ENCODE measurements at regions not wholly inside any gene's neighbourhood (a gene's known extent, or its start where the extent isn't known, plus 50 kb on each side); places are given as distances from the start of the nearest gene placed in this dataset.

- Histone ChIP-seq H3F3A (ENCODE audit: insufficient read depth, low read length) (no peaks in the 10 kb centered on the region), H2AFZ (ENCODE audit: low read length) (no peak overlapping the region)
- TF ChIP-seq, protein P1, sequence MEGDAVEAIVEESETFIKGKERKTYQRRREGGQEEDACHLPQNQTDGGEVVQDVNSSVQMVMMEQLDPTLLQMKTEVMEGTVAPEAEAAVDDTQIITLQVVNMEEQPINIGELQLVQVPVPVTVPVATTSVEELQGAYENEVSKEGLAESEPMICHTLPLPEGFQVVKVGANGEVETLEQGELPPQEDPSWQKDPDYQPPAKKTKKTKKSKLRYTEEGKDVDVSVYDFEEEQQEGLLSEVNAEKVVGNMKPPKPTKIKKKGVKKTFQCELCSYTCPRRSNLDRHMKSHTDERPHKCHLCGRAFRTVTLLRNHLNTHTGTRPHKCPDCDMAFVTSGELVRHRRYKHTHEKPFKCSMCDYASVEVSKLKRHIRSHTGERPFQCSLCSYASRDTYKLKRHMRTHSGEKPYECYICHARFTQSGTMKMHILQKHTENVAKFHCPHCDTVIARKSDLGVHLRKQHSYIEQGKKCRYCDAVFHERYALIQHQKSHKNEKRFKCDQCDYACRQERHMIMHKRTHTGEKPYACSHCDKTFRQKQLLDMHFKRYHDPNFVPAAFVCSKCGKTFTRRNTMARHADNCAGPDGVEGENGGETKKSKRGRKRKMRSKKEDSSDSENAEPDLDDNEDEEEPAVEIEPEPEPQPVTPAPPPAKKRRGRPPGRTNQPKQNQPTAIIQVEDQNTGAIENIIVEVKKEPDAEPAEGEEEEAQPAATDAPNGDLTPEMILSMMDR (IDR thresholded peaks at IDR 0.05; ENCODE audit: low read length) = no peak
- TF ChIP-seq EZH2phosphoT487 (IDR thresholded peaks at IDR 0.05; ENCODE audit: low read length) (no peak), EZH2 (optimal IDR thresholded peaks at IDR 0.05; ENCODE audit: low read depth, low read length) (no peak)
These were observed 1865.5 kb upstream of the TENM3 start for GRCh38 chr4:180377741-180378140.

GRCh38 chr4:180380733-180381132 lies 1862.5 kb upstream of the TENM3 start:
- Histone ChIP-seq H3K4me3 (ENCODE audit: low read length) (no peak overlapping the region), H3K9ac (ENCODE audit: low read length) (no peak overlapping the region), H3K4me2 (ENCODE audit: low read depth, low read length) (no peak overlapping the region), H4K20me1 (ENCODE audit: insufficient read depth, low read length) (no peaks in the 10 kb centered on the region), H3K9me2 (replicated peaks; ENCODE audit: insufficient read depth, low read length) (no peaks in the 10 kb centered on the region; the same call in 1 of the 2 replicates), H3K9me3 (replicated peaks; ENCODE audit: insufficient read depth, low read length) (no peaks in the 10 kb centered on the region), H2AFZ (ENCODE audit: low read length) (no peak overlapping the region), H3K4me1 (ENCODE audit: low read length) (no peaks in the 10 kb centered on the region), H3K27ac (ENCODE audit: low read length) (no peak overlapping the region), H3K36me3 (replicated peaks; ENCODE audit: insufficient read depth, low read length) (no peaks in the 10 kb centered on the region), H3K27me3 (replicated peaks; ENCODE audit: insufficient read depth, low read length) (no peaks in the 10 kb centered on the region), H3F3A (ENCODE audit: insufficient read depth, low read length) (no peaks in the 10 kb centered on the region), H3K79me2 (ENCODE audit: low read length) (no peaks in the 10 kb centered on the region)
- no peak for DNase-seq
- TF ChIP-seq EZH2 (optimal IDR thresholded peaks at IDR 0.05; ENCODE audit: low read depth, low read length) (no peak), EZH2phosphoT487 (IDR thresholded peaks at IDR 0.05; ENCODE audit: low read length) (no peak)
- TF ChIP-seq, protein P1 (IDR thresholded peaks at IDR 0.05; ENCODE audit: low read length) = no peak

More at GRCh38 chr4:180377741-180378140, 1865.5 kb upstream of the TENM3 start:
- DNase-seq = no peak
- no peaks in the 10 kb centered on the region for H3K4me1 ChIP-seq (ENCODE audit: low read length)
- no peak overlapping the region for H3K4me2 ChIP-seq (ENCODE audit: low read depth, low read length)
- H3K9me2 ChIP-seq (replicated peaks; ENCODE audit: insufficient read depth, low read length) = no peaks in the 10 kb centered on the region; the same call in 1 of the 2 replicates
- H4K20me1 ChIP-seq (ENCODE audit: insufficient read depth, low read length) = no peaks in the 10 kb centered on the region
- no peak overlapping the region for H3K9ac ChIP-seq (ENCODE audit: low read length)
- no peaks in the 10 kb centered on the region for H3K27me3 ChIP-seq (replicated peaks; ENCODE audit: insufficient read depth, low read length)
- H3K9me3 ChIP-seq (replicated peaks; ENCODE audit: insufficient read depth, low read length) = no peaks in the 10 kb centered on the region
- no peak overlapping the region for H3K4me3 ChIP-seq (ENCODE audit: low read length)
- no peaks in the 10 kb centered on the region for H3K36me3 ChIP-seq (replicated peaks; ENCODE audit: insufficient read depth, low read length)
- H3K27ac ChIP-seq (ENCODE audit: low read length) = no peak overlapping the region
- no peaks in the 10 kb centered on the region for H3K79me2 ChIP-seq (ENCODE audit: low read length)

- Histone ChIP-seq H2AFZ (ENCODE audit: low read length) (no peak overlapping the region), H3K9me2 (replicated peaks; ENCODE audit: insufficient read depth, low read length) (no peaks in the 10 kb centered on the region), H3K4me2 (ENCODE audit: low read depth, low read length) (no peak overlapping the region), H3K27ac (ENCODE audit: low read length) (no peak overlapping the region), H3K4me1 (ENCODE audit: low read length) (no peaks in the 10 kb centered on the region), H4K20me1 (ENCODE audit: insufficient read depth, low read length) (no peaks in the 10 kb centered on the region), H3K27me3 (replicated peaks; ENCODE audit: insufficient read depth, low read length) (no peaks in the 10 kb centered on the region), H3F3A (ENCODE audit: insufficient read depth, low read length) (no peaks in the 10 kb centered on the region), H3K9me3 (replicated peaks; ENCODE audit: insufficient read depth, low read length) (no peaks in the 10 kb centered on the region), H3K36me3 (replicated peaks; ENCODE audit: insufficient read depth, low read length) (no peaks in the 10 kb centered on the region), H3K79me2 (ENCODE audit: low read length) (no peaks in the 10 kb centered on the region), H3K4me3 (ENCODE audit: low read length) (no peak overlapping the region), H3K9ac (ENCODE audit: low read length) (no peak overlapping the region)
- TF ChIP-seq, protein P1 (IDR thresholded peaks at IDR 0.05; ENCODE audit: low read length) = no peak
- TF ChIP-seq EZH2 (optimal IDR thresholded peaks at IDR 0.05; ENCODE audit: low read depth, low read length) (no peak), EZH2phosphoT487 (IDR thresholded peaks at IDR 0.05; ENCODE audit: low read length) (no peak)
- no peak for DNase-seq
These were observed 1851.6 kb upstream of the TENM3 start for GRCh38 chr4:180391613-180392012.

Measured in MM.1S (cell line).